ENCODE measurements at regions not wholly inside any gene's neighbourhood (a gene's known extent, or its start where the extent isn't known, plus 50 kb on each side); places are given as distances from the start of the nearest gene placed in this dataset.

GRCh38 chr10:130963052-130963393 lies 348.5 kb downstream of the TCERG1L start:
- TF ChIP-seq STAT1 (IDR thresholded peaks at IDR 0.05; ENCODE audit: unreplicated experiment), result no peak
- TF ChIP-seq ZNF462 (CRISPR knock-in tag; IDR thresholded peaks at IDR 0.05), result no peak
- no peak for TF ChIP-seq EZH2 (IDR thresholded peaks at IDR 0.05; ENCODE audit: low read depth, unreplicated experiment)
- TF ChIP-seq ZNF331 (CRISPR knock-in tag; IDR thresholded peaks at IDR 0.05; ENCODE audit: low read depth), result no peak
- TF ChIP-seq JUNB (IDR thresholded peaks at IDR 0.05; ENCODE audit: unreplicated experiment), result no peak
- TF ChIP-seq CREB1 (CRISPR knock-in tag; IDR thresholded peaks at IDR 0.05; ENCODE audit: low read depth), result no peak
- TF ChIP-seq REST (IDR thresholded peaks at IDR 0.05; ENCODE audit: unreplicated experiment), result no peak
- no peak for TF ChIP-seq POLR2AphosphoS5 (IDR thresholded peaks at IDR 0.05; ENCODE audit: low read depth)
- Mint-ChIP-seq H3K36me3 (ENCODE audit: low read depth) (peaks cover 20% of the 10 kb centered on the region), H3K27ac (no peak overlapping the region), H3K4me1 (no peaks in the 10 kb centered on the region), H3K4me3 (no peak overlapping the region), H3K27me3 (ENCODE audit: insufficient read depth, low read depth, poor library complexity) (peaks cover 1% of the 10 kb centered on the region), H3K9me3 (peaks cover 93% of the 10 kb centered on the region)
- Histone ChIP-seq H3K79me2 (replicated peaks; ENCODE audit: insufficient read depth) (no peaks in the 10 kb centered on the region), H2AFZ (no peak overlapping the region), H4K20me1 (replicated peaks; ENCODE audit: insufficient read depth) (no peaks in the 10 kb centered on the region), H3K9me2 (ENCODE audit: insufficient read depth) (no peaks in the 10 kb centered on the region), H3F3A (replicated peaks; ENCODE audit: low read depth) (no peaks in the 10 kb centered on the region), H3K4me2 (no peak overlapping the region), H3K27ac (ENCODE audit: low read depth) (no peak overlapping the region), H3K36me3 (ENCODE audit: insufficient read depth) (no peaks in the 10 kb centered on the region), H3K27me3 (ENCODE audit: insufficient read depth) (no peaks in the 10 kb centered on the region), H3K4me1 (ENCODE audit: insufficient read depth) (no peaks in the 10 kb centered on the region), H3K4me3 (no peak overlapping the region)
- DNase-seq (ENCODE audit: low spot score) (no peak), ATAC-seq (no peak)

Data from GM23338 (cell line).